Smooth muscle cell (in vitro differentiated cells): ENCODE measurements at regions not wholly inside any gene's neighbourhood (a gene's known extent, or its start where the extent isn't known, plus 50 kb on each side); places are given as distances from the start of the nearest gene placed in this dataset.

Source experiments
- DNase-seq: peaks from one replicate; lab custom pipeline; 2025; ENCODE audit not compliant: unreplicated experiment; lab: John Stamatoyannopoulos, UW
- H2AFZ ChIP-seq: fragments of 200-600 bp; sonication (generic); 2 replicates; pipeline ENCODE4 v1.6.0; 2016; ENCODE audit warnings: antibody characterized with exemption, low read depth, mild to moderate bottlenecking
- H3F3A ChIP-seq: fragments of 200-600 bp; sonication (generic); 2 replicates; pipeline ENCODE4 v1.6.0; 2017; ENCODE audit warnings: antibody characterized with exemption, low read depth
- H3K27ac ChIP-seq: fragments of 200-600 bp; sonication (generic); 2 replicates; pipeline ENCODE4 v1.5.1; 2016; ENCODE audit warnings: low read depth, mild to moderate bottlenecking
- H3K27me3 ChIP-seq: fragments of 200-600 bp; sonication (generic); 2 replicates; pipeline ENCODE4 v1.6.1; 2016; ENCODE audit warnings: low read depth, mild to moderate bottlenecking
- H3K36me3 ChIP-seq: fragments of 200-600 bp; sonication (generic); 2 replicates; pipeline ENCODE4 v1.5.1; 2016; ENCODE audit warnings: low read depth
- H3K4me1 ChIP-seq: fragments of 200-600 bp; sonication (generic); 2 replicates; pipeline ENCODE4 v1.5.1; 2016; ENCODE audit warnings: low read depth
- H3K4me2 ChIP-seq: fragments of 200-600 bp; sonication (generic); 2 replicates; pipeline ENCODE4 v1.6.0; 2016; ENCODE audit warnings: mild to moderate bottlenecking
- H3K4me3 ChIP-seq: fragments of 200-600 bp; sonication (generic); 2 replicates; pipeline ENCODE4 v1.5.1; 2016; ENCODE audit warnings: mild to moderate bottlenecking
- H3K79me2 ChIP-seq: fragments of 200-600 bp; sonication (generic); 2 replicates; pipeline ENCODE4 v1.6.0; 2016; ENCODE audit warnings: low read depth, mild to moderate bottlenecking
- H3K9ac ChIP-seq: fragments of 200-600 bp; sonication (generic); 2 replicates; pipeline ENCODE4 v1.6.0; 2016; ENCODE audit warnings: low read depth
- H3K9me3 ChIP-seq: fragments of 200-600 bp; sonication (generic); replicated peaks from 2 replicates; pipeline ENCODE4 v1.5.1; 2016; ENCODE audit warnings: low read depth
- H4K20me1 ChIP-seq: fragments of 200-600 bp; sonication (generic); 2 replicates; pipeline ENCODE4 v1.6.0; 2016; ENCODE audit warnings: low read depth
- CTCF ChIP-seq: fragments of 200-600 bp; sonication (generic); IDR thresholded peaks from 2 replicates; pipeline ENCODE4 v1.5.1; 2017; ENCODE audit warnings: borderline replicate concordance, mild to moderate bottlenecking, antibody characterized with exemption; ENCODE audit not compliant: insufficient read depth, poor library complexity, severe bottlenecking
- WGBS: methylation state at CpG from one replicate; pipeline ENCODE4 v1.1.7; 2016; ENCODE audit warnings: low lambda C conversion rate; 5-methylcytosine and 5-hydroxymethylcytosine counted together

- Histone ChIP-seq H2AFZ (no peak overlapping the region), H3K9ac (no peak overlapping the region), H3K27ac (no peak overlapping the region), H3K27me3 (no peaks in the 10 kb centered on the region), H3K4me1 (no peaks in the 10 kb centered on the region), H4K20me1 (no peaks in the 10 kb centered on the region), H3K4me2 (no peak overlapping the region), H3K4me3 (no peak overlapping the region), H3K36me3 (no peaks in the 10 kb centered on the region), H3K79me2 (no peaks in the 10 kb centered on the region), H3K9me3 (no peaks in the 10 kb centered on the region), H3F3A (no peaks in the 10 kb centered on the region)
- TF ChIP-seq CTCF = no peak
- no peak for DNase-seq
- 88% methylated on average over 1 of the region's 1 CpG for WGBS
These were observed 686.5 kb downstream of the FAM181B start for GRCh38 chr11:82047200-82047599.

DNA sequence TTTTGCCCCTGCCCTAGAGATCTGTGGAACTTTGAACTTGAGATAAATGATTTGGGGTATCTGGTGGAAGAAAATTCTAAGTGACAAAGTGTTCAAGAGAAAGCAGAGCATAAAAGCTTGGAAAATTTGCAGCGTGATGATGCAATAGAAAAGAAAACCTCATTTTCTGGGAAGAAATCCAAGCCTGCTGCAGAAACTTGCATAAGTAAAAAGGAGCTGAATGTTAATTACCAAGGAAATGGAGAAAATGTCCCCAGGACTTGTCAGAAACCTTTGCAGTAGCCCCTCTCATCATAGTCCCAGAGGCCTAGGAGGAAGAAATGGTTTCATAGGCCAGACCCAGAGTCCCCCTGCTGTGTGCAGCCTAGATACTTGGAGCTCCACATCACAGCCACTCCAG, 686.9 kb downstream of the FAM181B start:
- Histone ChIP-seq H4K20me1 (no peaks in the 10 kb centered on the region), H3K9me3 (no peaks in the 10 kb centered on the region), H3F3A (no peaks in the 10 kb centered on the region), H2AFZ (no peak overlapping the region), H3K36me3 (no peaks in the 10 kb centered on the region), H3K79me2 (no peaks in the 10 kb centered on the region), H3K4me1 (no peaks in the 10 kb centered on the region), H3K9ac (no peak overlapping the region), H3K27me3 (no peaks in the 10 kb centered on the region), H3K4me3 (no peak overlapping the region), H3K4me2 (no peak overlapping the region), H3K27ac (no peak overlapping the region)
- WGBS = 79% methylated on average over 1 of the region's 1 CpG
- TF ChIP-seq CTCF = no peak
- no peak for DNase-seq

DNA sequence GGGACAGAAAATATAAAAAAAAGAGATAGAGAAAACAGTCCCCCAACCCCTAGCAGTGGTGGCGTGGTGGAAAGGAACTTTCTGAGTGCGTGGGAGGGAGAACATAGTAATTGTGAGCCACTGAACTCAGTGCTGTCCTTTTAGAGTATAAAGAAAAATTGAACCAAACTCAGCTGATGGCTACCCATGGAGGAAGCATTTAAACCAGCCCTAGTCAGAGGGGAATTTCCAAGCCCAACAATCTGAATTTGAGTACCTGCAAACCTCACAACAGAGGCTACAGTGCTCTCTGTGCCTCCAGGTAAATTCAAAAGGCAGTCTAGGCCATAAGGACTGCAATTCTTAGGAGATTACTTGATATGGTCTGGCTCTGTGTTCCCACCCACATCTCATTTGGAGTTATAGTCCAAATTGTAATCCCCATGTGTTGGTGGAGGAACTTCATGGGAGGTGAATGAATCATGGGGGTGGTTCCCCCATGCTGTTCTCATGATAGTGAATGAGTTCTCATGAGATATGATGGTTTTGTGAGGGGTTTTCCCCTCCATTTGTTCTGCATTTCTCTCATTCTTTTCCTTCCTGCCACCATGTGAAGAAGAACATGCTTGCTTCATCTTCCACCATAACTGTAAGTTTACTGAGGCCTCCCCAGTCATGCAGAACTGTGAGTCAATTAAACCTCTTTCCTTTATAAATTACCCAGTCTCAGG, 687.8 kb downstream of the FAM181B start:
- Histone ChIP-seq H4K20me1 (no peaks in the 10 kb centered on the region), H3K36me3 (no peaks in the 10 kb centered on the region), H3K4me1 (no peaks in the 10 kb centered on the region), H3K4me3 (no peak overlapping the region), H3K4me2 (no peak overlapping the region), H3K27ac (no peak overlapping the region), H2AFZ (no peak overlapping the region), H3K27me3 (no peaks in the 10 kb centered on the region), H3K9me3 (no peaks in the 10 kb centered on the region), H3K9ac (no peak overlapping the region), H3F3A (no peaks in the 10 kb centered on the region), H3K79me2 (no peaks in the 10 kb centered on the region)
- TF ChIP-seq CTCF = no peak
- DNase-seq = no peak
- WGBS = 97% methylated on average over 2 of the region's 2 CpGs

GRCh38 chr11:82043316-82043715, 690.3 kb downstream of the FAM181B start:
- 79% methylated on average over 2 of the region's 2 CpGs for WGBS
- DNase-seq = no peak
- H3K36me3 ChIP-seq = no peaks in the 10 kb centered on the region

More at GRCh38 chr11:82043316-82043715, 690.3 kb downstream of the FAM181B start:
- Histone ChIP-seq H3F3A (no peaks in the 10 kb centered on the region), H3K9me3 (no peaks in the 10 kb centered on the region), H3K79me2 (no peaks in the 10 kb centered on the region), H3K4me2 (no peak overlapping the region), H3K27ac (no peak overlapping the region), H3K27me3 (no peaks in the 10 kb centered on the region), H3K4me1 (no peaks in the 10 kb centered on the region), H4K20me1 (no peaks in the 10 kb centered on the region), H2AFZ (no peak overlapping the region), H3K4me3 (no peak overlapping the region), H3K9ac (no peak overlapping the region)
- TF ChIP-seq CTCF = no peak
